ENCODE measurements at regions not wholly inside any gene's neighbourhood (a gene's known extent, or its start where the extent isn't known, plus 50 kb on each side); places are given as distances from the start of the nearest gene placed in this dataset.

DNA sequence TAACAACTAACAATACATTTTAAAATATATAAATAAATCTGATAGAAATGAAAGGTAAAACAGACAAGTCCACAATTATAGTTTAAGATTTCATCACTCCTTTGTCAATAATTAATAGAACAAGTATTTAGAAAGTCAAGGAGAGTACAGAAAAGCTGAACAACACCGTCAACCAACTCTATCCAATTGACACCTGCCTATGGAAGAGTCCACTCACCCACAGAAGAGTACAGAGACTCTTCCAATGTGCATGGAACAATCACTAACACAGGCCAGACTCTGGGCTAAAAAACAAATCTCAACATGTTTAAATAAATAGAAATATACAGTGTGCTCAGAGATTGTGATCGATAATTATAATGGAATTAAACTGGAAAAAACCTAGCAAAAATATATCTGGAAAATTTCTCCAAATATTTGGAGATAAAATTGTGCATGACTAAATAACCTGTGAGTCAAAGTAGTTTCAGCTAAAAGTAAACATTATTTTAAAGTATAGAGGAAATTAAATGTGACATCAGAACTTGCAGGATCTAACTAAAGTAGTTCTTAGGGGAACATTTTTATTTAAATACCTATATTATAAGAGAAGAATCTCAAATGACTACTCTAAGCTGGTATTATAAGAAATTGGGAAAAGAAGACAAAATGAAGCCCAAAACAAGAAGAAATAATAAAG is 109.9 kb upstream of the EGFR start:
- Histone ChIP-seq H3K27me3 (ENCODE audit: control insufficient read depth, low read length) (no peaks in the 10 kb centered on the region), H3K9me2 (replicated peaks; ENCODE audit: control insufficient read depth, low read length) (no peaks in the 10 kb centered on the region), H3K79me2 (ENCODE audit: control insufficient read depth, low read length) (no peaks in the 10 kb centered on the region), H3K27ac (ENCODE audit: low read depth, low read length) (no peak overlapping the region), H3K9me3 (ENCODE audit: control insufficient read depth, insufficient read depth, low read length) (no peaks in the 10 kb centered on the region), H3K36me3 (ENCODE audit: control insufficient read depth, low read length) (no peaks in the 10 kb centered on the region), H3F3A (ENCODE audit: control insufficient read depth, insufficient read depth) (no peaks in the 10 kb centered on the region), H3K4me1 (ENCODE audit: control insufficient read depth, low read length) (no peaks in the 10 kb centered on the region), H3K4me3 (ENCODE audit: low read length) (no peak overlapping the region), H3K4me2 (ENCODE audit: low read length) (no peak overlapping the region), H4K20me1 (ENCODE audit: control insufficient read depth, insufficient read depth, low read depth, low read length) (no peaks in the 10 kb centered on the region)
- no peak for TF ChIP-seq EZH2phosphoT487 (IDR thresholded peaks at IDR 0.05; ENCODE audit: borderline replicate concordance, low read length)
- TF ChIP-seq, protein P1, sequence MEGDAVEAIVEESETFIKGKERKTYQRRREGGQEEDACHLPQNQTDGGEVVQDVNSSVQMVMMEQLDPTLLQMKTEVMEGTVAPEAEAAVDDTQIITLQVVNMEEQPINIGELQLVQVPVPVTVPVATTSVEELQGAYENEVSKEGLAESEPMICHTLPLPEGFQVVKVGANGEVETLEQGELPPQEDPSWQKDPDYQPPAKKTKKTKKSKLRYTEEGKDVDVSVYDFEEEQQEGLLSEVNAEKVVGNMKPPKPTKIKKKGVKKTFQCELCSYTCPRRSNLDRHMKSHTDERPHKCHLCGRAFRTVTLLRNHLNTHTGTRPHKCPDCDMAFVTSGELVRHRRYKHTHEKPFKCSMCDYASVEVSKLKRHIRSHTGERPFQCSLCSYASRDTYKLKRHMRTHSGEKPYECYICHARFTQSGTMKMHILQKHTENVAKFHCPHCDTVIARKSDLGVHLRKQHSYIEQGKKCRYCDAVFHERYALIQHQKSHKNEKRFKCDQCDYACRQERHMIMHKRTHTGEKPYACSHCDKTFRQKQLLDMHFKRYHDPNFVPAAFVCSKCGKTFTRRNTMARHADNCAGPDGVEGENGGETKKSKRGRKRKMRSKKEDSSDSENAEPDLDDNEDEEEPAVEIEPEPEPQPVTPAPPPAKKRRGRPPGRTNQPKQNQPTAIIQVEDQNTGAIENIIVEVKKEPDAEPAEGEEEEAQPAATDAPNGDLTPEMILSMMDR (IDR thresholded peaks at IDR 0.05; ENCODE audit: low read depth, low read length, poor library complexity, severe bottlenecking) = no peak

DNA sequence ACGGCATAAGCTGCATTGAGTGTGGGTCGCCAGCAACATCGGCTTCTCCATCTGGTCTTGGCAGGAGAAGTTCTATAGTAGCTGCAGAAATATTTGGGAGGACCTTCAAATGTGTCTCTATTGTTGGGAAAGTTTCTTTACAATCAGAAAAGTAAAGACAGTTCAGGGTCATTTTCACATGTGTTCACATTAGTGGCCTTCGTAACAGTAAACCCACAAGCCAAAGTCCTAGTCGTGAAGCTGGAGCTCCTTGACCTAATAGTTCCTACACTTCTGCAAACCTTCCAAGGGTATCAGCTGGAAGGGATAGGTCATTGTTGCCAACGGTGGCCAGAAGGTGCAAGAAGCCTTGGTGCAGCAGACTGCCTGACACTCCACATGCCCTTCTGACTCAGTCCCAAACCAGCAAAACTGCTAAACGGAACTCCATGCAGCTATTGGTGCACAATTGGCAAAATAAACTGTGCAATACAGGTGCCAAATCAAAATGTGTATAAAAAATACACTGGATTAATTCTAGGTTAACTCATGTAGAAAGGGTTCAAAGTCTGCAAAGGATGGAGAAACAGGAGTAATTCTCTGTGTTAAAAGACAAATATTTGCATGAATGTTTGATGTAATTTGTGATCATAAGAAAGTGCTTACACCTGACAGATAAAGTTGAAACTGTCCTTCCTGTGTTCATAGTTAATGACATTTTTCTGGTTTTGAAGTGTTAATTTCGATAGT is 102.8 kb upstream of the EGFR start:
- no peak overlapping the region for H3K4me3 ChIP-seq (ENCODE audit: low read length)
- no peaks in the 10 kb centered on the region for H3K27me3 ChIP-seq (ENCODE audit: control insufficient read depth, low read length)
- no peaks in the 10 kb centered on the region for H3K4me1 ChIP-seq (ENCODE audit: control insufficient read depth, low read length)
- TF ChIP-seq EZH2phosphoT487 (IDR thresholded peaks at IDR 0.05; ENCODE audit: borderline replicate concordance, low read length) = no peak
- TF ChIP-seq, protein P1 (IDR thresholded peaks at IDR 0.05; ENCODE audit: low read depth, low read length, poor library complexity, severe bottlenecking) = no peak
- H3K36me3 ChIP-seq (ENCODE audit: control insufficient read depth, low read length) = no peaks in the 10 kb centered on the region
- no peaks in the 10 kb centered on the region for H3K9me2 ChIP-seq (replicated peaks; ENCODE audit: control insufficient read depth, low read length)
- no peaks in the 10 kb centered on the region for H4K20me1 ChIP-seq (ENCODE audit: control insufficient read depth, insufficient read depth, low read depth, low read length)
- H3K9me3 ChIP-seq (ENCODE audit: control insufficient read depth, insufficient read depth, low read length) = no peaks in the 10 kb centered on the region
- H3K4me2 ChIP-seq (ENCODE audit: low read length) = no peak overlapping the region
- H3F3A ChIP-seq (ENCODE audit: control insufficient read depth, insufficient read depth) = no peaks in the 10 kb centered on the region
- no peak overlapping the region for H3K27ac ChIP-seq (ENCODE audit: low read depth, low read length)
- H3K79me2 ChIP-seq (ENCODE audit: control insufficient read depth, low read length) = no peaks in the 10 kb centered on the region

DNA sequence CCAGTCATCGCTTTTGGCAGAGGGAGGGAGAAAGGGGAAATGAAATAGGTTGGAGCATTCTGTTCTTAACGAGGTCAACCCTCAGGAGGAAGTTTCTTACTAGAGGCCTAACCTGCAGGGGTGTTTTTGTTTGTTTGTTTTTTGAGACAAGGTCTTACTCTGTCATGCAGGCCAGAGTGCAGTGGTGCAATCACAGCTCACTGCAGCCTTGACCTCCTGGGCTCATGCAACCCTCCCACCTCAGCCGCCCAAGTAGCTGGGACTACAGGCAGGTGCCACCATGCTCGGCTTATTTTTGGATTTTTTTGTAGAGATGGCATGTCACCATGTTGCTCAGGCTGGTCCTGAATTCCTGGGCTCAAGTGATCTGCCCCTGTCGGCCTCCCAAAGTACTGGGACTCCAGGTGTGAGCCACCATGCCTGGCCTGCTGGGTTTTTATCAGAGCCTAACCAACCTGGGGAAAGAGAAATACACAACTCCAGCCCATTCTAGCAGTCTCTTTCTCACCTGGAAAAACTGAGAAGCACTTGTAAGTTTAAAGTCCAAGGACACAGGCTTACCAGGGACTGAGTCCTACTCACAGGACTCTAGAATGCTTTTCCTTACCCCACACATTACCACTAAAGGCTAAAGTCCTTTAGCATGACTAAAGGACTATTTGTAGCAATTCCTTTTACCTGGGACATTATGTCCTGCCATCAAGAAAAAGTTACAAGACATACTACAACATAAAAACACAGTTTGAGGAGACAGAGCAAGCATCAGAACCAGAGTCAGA is 101.0 kb upstream of the EGFR start:
- Histone ChIP-seq H3K9me2 (replicated peaks; ENCODE audit: control insufficient read depth, low read length) (no peaks in the 10 kb centered on the region), H3K27ac (ENCODE audit: low read depth, low read length) (no peak overlapping the region), H3K79me2 (ENCODE audit: control insufficient read depth, low read length) (no peaks in the 10 kb centered on the region), H3K27me3 (ENCODE audit: control insufficient read depth, low read length) (no peaks in the 10 kb centered on the region), H4K20me1 (ENCODE audit: control insufficient read depth, insufficient read depth, low read depth, low read length) (no peaks in the 10 kb centered on the region), H3K4me3 (ENCODE audit: low read length) (no peak overlapping the region), H3K9me3 (ENCODE audit: control insufficient read depth, insufficient read depth, low read length) (no peaks in the 10 kb centered on the region), H3F3A (ENCODE audit: control insufficient read depth, insufficient read depth) (no peaks in the 10 kb centered on the region), H3K4me1 (ENCODE audit: control insufficient read depth, low read length) (no peaks in the 10 kb centered on the region), H3K36me3 (ENCODE audit: control insufficient read depth, low read length) (no peaks in the 10 kb centered on the region), H3K4me2 (ENCODE audit: low read length) (no peak overlapping the region)
- TF ChIP-seq, protein P1 (IDR thresholded peaks at IDR 0.05; ENCODE audit: low read depth, low read length, poor library complexity, severe bottlenecking) = no peak
- TF ChIP-seq EZH2phosphoT487 (IDR thresholded peaks at IDR 0.05; ENCODE audit: borderline replicate concordance, low read length) = no peak
